ENCODE measurements at regions not wholly inside any gene's neighbourhood (a gene's known extent, or its start where the extent isn't known, plus 50 kb on each side); places are given as distances from the start of the nearest gene placed in this dataset.

GRCh38 chr10:4385231-4385870 is 440.7 kb upstream of the AKR1E2 start:
- DNase-seq (ENCODE audit: low read depth), result no peak

- no peak for DNase-seq (ENCODE audit: low read depth)
Measured at GRCh38 chr10:4384245-4384644, 441.8 kb upstream of the AKR1E2 start.

GRCh38 chr10:4383651-4384098 is 442.3 kb upstream of the AKR1E2 start:
- DNase-seq (ENCODE audit: low read depth), result no peak

- DNase-seq (ENCODE audit: low read depth), result no peak
Measured at GRCh38 chr10:4382811-4383210, 443.2 kb upstream of the AKR1E2 start.

- DNase-seq (ENCODE audit: low read depth), result no peak
Measured at GRCh38 chr10:4373612-4374011, 452.4 kb upstream of the AKR1E2 start.

- DNase-seq (ENCODE audit: low read depth), result no peak
Measured at GRCh38 chr10:4373098-4373497, 452.9 kb upstream of the AKR1E2 start.

- DNase-seq (ENCODE audit: low read depth), result no peak
Measured at GRCh38 chr10:4372601-4373000, 453.4 kb upstream of the AKR1E2 start.

- no peak for DNase-seq (ENCODE audit: low read depth)
Measured at GRCh38 chr10:4371691-4372295, 454.2 kb upstream of the AKR1E2 start.

- no peak for DNase-seq (ENCODE audit: low read depth)
Measured at GRCh38 chr10:4370376-4370775, 455.6 kb upstream of the AKR1E2 start.

- no peak for DNase-seq (ENCODE audit: low read depth)
Measured at GRCh38 chr10:4361581-4361980, 464.4 kb upstream of the AKR1E2 start.

- no peak for DNase-seq (ENCODE audit: low read depth)
Measured at GRCh38 chr10:4359003-4359402, 467.0 kb upstream of the AKR1E2 start.

- no peak for DNase-seq (ENCODE audit: low read depth)
Measured at GRCh38 chr10:4357911-4358310, 468.1 kb upstream of the AKR1E2 start.

- no peak for DNase-seq (ENCODE audit: low read depth)
Measured at GRCh38 chr10:4355350-4355749, 470.7 kb upstream of the AKR1E2 start.

- no peak for DNase-seq (ENCODE audit: low read depth)
Measured at GRCh38 chr10:4354382-4354812, 471.6 kb upstream of the AKR1E2 start.

GRCh38 chr10:4353964-4354363 is 472.0 kb upstream of the AKR1E2 start:
- DNase-seq (ENCODE audit: low read depth), result no peak

- DNase-seq (ENCODE audit: low read depth), result no peak
Measured at GRCh38 chr10:4353059-4353655, 472.9 kb upstream of the AKR1E2 start.

GRCh38 chr10:4352414-4352961 is 473.5 kb upstream of the AKR1E2 start:
- DNase-seq (ENCODE audit: low read depth), result no peak

- no peak for DNase-seq (ENCODE audit: low read depth)
Measured at GRCh38 chr10:4351723-4352413, 474.1 kb upstream of the AKR1E2 start.

GRCh38 chr10:4347397-4347796 is 478.6 kb upstream of the AKR1E2 start:
- no peak for DNase-seq (ENCODE audit: low read depth)

GRCh38 chr10:4345877-4346646 is 479.9 kb upstream of the AKR1E2 start:
- no peak for DNase-seq (ENCODE audit: low read depth)

GRCh38 chr10:4344492-4344994 is 481.5 kb upstream of the AKR1E2 start:
- no peak for DNase-seq (ENCODE audit: low read depth)

- DNase-seq (ENCODE audit: low read depth), result no peak
Measured at GRCh38 chr10:4343873-4344272, 482.1 kb upstream of the AKR1E2 start.

Data from activated T-helper 1 cell treated with Interleukin-2 at 50 U/mL for 16 hours (primary cell).